ENCODE measurements at regions not wholly inside any gene's neighbourhood (a gene's known extent, or its start where the extent isn't known, plus 50 kb on each side); places are given as distances from the start of the nearest gene placed in this dataset.

DNA sequence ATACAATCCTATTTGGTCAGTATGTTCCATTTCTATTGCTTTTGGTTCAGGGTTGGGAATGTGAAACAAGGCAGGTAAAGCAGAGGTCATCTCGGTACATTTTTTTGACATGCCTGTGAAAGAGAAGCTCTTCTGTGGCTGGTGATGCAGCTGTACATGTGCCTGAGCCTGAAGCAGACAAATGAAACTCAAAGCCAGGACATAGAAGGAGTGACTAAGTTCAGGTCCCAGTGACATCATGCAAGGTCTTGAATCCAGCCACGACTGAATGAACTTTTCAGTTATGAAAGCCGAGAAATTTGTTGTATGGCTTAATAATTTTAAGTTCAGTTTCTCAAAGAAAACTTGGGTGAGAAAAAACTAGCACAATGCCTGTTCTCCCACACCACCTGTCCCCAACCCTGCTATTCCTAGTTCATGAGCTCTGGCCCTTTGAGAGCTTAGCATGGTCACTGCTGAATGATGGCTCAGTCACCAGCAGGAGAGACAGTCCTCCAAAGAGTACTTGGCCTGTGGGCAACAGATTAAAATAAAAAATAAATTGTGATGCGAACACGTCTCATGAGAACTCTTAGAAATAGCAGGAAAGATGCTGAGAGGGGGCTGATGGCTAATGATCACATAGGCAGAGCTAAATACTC is 600.2 kb upstream of the GRM7 start:
- H3K4me3 ChIP-seq (ENCODE audit: control insufficient read depth, low read depth, low read length) = no peak overlapping the region
- DNase-seq (ENCODE audit: low read depth) = no peak
- TF ChIP-seq, protein P1, sequence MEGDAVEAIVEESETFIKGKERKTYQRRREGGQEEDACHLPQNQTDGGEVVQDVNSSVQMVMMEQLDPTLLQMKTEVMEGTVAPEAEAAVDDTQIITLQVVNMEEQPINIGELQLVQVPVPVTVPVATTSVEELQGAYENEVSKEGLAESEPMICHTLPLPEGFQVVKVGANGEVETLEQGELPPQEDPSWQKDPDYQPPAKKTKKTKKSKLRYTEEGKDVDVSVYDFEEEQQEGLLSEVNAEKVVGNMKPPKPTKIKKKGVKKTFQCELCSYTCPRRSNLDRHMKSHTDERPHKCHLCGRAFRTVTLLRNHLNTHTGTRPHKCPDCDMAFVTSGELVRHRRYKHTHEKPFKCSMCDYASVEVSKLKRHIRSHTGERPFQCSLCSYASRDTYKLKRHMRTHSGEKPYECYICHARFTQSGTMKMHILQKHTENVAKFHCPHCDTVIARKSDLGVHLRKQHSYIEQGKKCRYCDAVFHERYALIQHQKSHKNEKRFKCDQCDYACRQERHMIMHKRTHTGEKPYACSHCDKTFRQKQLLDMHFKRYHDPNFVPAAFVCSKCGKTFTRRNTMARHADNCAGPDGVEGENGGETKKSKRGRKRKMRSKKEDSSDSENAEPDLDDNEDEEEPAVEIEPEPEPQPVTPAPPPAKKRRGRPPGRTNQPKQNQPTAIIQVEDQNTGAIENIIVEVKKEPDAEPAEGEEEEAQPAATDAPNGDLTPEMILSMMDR (conservative IDR thresholded peaks at IDR 0.05; ENCODE audit: control insufficient read depth, insufficient read depth, low read depth, low read length) = no peak

DNA sequence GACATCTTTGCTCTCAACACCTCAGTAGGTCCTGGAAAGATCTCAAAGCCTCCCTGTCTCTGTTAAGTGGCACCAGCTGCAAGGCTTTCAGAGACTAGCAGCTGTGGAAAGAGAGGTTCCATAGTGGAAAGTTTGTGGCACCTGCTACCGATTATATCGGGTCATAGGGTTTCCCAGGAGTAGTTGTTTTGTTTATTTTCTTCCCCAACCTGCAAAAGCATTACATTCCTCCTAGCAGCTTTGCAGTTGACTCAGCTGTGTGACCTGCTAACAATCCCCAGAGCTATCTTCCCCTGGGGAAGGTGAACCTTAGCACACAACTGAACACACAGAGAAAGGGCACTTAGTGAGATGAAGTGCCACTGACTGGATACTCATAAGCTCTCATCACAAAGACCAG is 598.9 kb upstream of the GRM7 start:
- TF ChIP-seq, protein P1 (conservative IDR thresholded peaks at IDR 0.05; ENCODE audit: control insufficient read depth, insufficient read depth, low read depth, low read length) = no peak
- no peak overlapping the region for H3K4me3 ChIP-seq (ENCODE audit: control insufficient read depth, low read depth, low read length)
- no peak for DNase-seq (ENCODE audit: low read depth)

DNA sequence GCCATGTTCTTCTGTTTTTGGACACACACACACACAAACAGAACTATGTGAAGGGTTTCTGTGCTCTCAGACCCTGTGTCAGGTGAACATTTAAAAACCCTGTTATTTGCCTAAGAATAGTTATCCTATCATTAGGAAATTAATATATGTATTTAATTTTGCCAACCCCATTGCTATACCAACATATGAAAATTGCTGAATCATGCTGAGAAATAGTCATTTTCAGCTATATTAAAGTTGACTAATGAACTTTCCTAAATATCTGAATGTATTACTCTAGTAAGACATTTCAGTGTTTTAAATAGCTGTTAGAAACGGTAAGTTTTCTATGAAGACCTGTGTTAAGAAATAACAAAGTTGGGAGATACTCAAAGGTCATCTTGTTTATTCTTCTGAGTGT is 596.9 kb upstream of the GRM7 start:
- TF ChIP-seq, protein P1 (conservative IDR thresholded peaks at IDR 0.05; ENCODE audit: control insufficient read depth, insufficient read depth, low read depth, low read length) = no peak
- DNase-seq (ENCODE audit: low read depth) = no peak
- H3K4me3 ChIP-seq (ENCODE audit: control insufficient read depth, low read depth, low read length) = no peak overlapping the region

DNA sequence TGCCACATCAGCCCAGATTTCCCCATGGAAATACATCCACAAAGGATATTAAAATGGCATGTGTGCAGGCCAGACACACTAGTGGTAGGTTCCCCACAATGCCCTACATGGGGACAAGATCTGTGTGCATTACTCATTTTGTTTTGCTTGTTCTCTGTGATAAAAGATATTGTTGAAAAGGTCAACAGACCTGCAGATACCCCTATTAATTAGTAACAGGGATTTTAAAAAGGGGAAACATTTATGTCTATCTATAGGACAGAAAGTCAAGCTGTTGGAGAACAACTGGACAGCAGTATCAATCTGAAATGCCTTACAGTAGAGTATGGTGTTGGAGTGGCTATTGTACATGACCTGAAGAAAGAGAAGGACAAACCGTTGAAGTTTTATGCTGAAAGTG is 596.0 kb upstream of the GRM7 start:
- DNase-seq (ENCODE audit: low read depth) = no peak
- no peak overlapping the region for H3K4me3 ChIP-seq (ENCODE audit: control insufficient read depth, low read depth, low read length)
- TF ChIP-seq, protein P1 (conservative IDR thresholded peaks at IDR 0.05; ENCODE audit: control insufficient read depth, insufficient read depth, low read depth, low read length) = no peak

DNA sequence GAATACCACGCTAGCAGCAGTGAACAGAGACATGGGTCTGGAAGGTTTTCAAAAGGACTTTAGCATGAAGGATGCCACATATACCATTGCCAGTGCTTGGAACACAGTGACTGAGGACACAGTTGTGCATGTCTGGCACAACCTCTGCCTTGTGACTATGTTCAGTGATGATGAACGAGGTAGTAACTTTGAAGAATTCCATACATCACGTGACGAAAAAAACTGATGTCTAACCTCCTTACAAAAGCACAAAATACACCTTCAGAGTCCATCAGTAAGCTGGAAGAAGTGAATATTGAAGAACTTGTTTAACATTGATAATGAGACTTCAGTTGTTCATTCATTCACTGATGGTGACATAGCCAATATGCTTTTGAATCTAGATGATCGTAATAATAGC is 594.8 kb upstream of the GRM7 start:
- no peak for DNase-seq (ENCODE audit: low read depth)
- TF ChIP-seq, protein P1 (conservative IDR thresholded peaks at IDR 0.05; ENCODE audit: control insufficient read depth, insufficient read depth, low read depth, low read length) = no peak
- no peak overlapping the region for H3K4me3 ChIP-seq (ENCODE audit: control insufficient read depth, low read depth, low read length)

DNA sequence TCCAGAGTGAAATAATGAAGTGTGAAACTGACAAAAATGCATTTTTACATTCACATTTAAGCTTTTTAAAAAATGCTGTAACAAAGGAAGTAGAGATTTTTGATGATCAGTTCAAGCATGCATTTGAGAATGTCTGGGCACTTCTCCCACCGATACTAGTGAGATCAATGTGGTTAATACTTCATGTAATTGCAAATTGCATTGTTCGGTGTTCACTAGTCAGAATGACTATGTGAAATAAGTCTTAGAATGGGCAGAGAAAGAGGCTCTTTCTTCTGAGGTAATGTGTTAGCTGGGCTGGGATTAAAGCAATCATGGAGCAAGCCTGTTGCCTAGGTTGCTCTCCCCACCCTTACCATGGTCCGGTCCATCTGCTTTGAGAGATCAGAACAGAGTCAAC is 587.0 kb upstream of the GRM7 start:
- TF ChIP-seq, protein P1 (conservative IDR thresholded peaks at IDR 0.05; ENCODE audit: control insufficient read depth, insufficient read depth, low read depth, low read length) = no peak
- no peak for DNase-seq (ENCODE audit: low read depth)
- no peak overlapping the region for H3K4me3 ChIP-seq (ENCODE audit: control insufficient read depth, low read depth, low read length)

DNA sequence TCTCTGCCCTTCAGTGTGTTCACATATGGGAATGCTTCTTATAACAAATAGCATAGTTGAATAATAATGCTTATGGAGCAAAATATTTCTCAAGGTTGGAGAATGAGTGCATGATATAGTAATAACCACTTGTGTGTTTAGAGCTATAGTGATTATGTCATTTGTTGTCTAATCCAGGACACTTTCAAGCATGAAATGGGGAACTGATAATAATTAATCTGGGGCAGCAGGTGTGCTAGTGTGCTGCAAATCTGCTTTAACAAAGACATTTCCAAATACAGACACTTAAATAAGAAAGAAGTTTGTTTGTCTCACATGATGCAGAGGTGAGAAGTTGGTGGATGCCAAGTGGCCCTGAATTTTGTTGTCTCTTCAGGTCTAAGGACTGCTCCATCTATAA is 579.3 kb upstream of the GRM7 start:
- DNase-seq (ENCODE audit: low read depth) = no peak
- no peak overlapping the region for H3K4me3 ChIP-seq (ENCODE audit: control insufficient read depth, low read depth, low read length)
- TF ChIP-seq, protein P1 (conservative IDR thresholded peaks at IDR 0.05; ENCODE audit: control insufficient read depth, insufficient read depth, low read depth, low read length) = no peak
